ENCODE measurements at regions not wholly inside any gene's neighbourhood (a gene's known extent, or its start where the extent isn't known, plus 50 kb on each side); places are given as distances from the start of the nearest gene placed in this dataset.

DNA sequence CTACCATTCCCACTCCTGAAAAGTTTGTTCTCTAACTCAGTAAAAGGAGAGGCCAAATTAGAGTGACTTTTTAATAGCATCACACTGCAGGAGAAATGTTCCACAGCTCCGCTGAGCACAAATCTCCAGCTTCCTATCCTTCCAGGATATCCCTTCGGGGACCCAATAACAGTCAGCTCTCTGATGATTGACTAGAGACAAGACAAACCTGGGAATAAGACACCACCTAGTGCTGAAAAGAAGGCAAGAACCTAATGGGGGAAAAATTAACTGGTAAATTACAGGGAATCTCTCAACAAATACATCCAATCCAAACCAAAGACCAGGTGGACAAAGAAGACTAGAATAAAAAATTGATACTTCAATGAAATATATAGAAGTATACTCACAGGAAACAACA, 977.1 kb upstream of the SOX11 start:
- Histone ChIP-seq H2AFZ (ENCODE audit: low read depth, low read length, severe bottlenecking) (no peak overlapping the region), H4K20me1 (ENCODE audit: low read depth, low read length) (no peaks in the 10 kb centered on the region), H3K79me2 (ENCODE audit: insufficient read depth, low read length) (no peaks in the 10 kb centered on the region), H3K9ac (ENCODE audit: low read length) (no peak overlapping the region), H3K36me3 (ENCODE audit: low read length) (no peaks in the 10 kb centered on the region), H3K4me3 (ENCODE audit: insufficient read depth, low read length, poor library complexity, severe bottlenecking) (no peak overlapping the region), H3K27me3 (ENCODE audit: low read length) (no peaks in the 10 kb centered on the region), H3K9me2 (replicated peaks; ENCODE audit: insufficient read depth, low read length) (no peaks in the 10 kb centered on the region), H3F3A (ENCODE audit: insufficient read depth) (no peaks in the 10 kb centered on the region), H3K27ac (ENCODE audit: low read depth, low read length) (no peak overlapping the region), H3K9me3 (ENCODE audit: insufficient read depth, low read length) (no peaks in the 10 kb centered on the region), H3K4me2 (ENCODE audit: low read depth, low read length, poor library complexity, severe bottlenecking) (no peak overlapping the region)
- TF ChIP-seq CTCF (IDR thresholded peaks at IDR 0.05; ENCODE audit: insufficient read depth, low read length, poor library complexity, severe bottlenecking) = no peak
- no peak for TF ChIP-seq EZH2phosphoT487 (conservative IDR thresholded peaks at IDR 0.05; ENCODE audit: low read length)

DNA sequence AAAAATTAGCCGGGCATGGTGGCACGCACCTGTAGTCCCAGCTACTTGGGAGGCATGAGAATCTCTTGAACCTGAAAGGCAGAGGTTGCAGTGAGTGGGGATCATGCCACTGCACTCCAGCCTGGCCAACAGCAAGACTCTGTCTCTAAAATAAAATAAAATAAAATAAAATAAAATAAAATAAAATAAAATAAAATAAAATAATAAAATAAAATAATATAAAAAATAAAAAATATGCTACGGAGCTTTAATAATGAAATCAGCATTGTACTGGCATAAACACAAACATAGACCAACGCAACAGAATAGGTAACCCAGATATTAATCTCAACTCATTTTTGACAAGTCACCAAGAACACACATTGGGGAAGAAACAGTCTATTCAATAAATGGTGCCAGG, 973.4 kb upstream of the SOX11 start:
- Histone ChIP-seq H3K79me2 (ENCODE audit: insufficient read depth, low read length) (no peaks in the 10 kb centered on the region), H3K9me3 (ENCODE audit: insufficient read depth, low read length) (no peaks in the 10 kb centered on the region), H3K4me2 (ENCODE audit: low read depth, low read length, poor library complexity, severe bottlenecking) (no peak overlapping the region), H2AFZ (ENCODE audit: low read depth, low read length, severe bottlenecking) (no peak overlapping the region), H3K9ac (ENCODE audit: low read length) (no peak overlapping the region), H3K27ac (ENCODE audit: low read depth, low read length) (no peak overlapping the region), H3F3A (ENCODE audit: insufficient read depth) (no peaks in the 10 kb centered on the region), H3K9me2 (replicated peaks; ENCODE audit: insufficient read depth, low read length) (no peaks in the 10 kb centered on the region), H3K36me3 (ENCODE audit: low read length) (no peaks in the 10 kb centered on the region), H4K20me1 (ENCODE audit: low read depth, low read length) (no peaks in the 10 kb centered on the region), H3K27me3 (ENCODE audit: low read length) (no peaks in the 10 kb centered on the region), H3K4me3 (ENCODE audit: insufficient read depth, low read length, poor library complexity, severe bottlenecking) (no peak overlapping the region)
- no peak for TF ChIP-seq CTCF (IDR thresholded peaks at IDR 0.05; ENCODE audit: insufficient read depth, low read length, poor library complexity, severe bottlenecking)
- no peak for TF ChIP-seq EZH2phosphoT487 (conservative IDR thresholded peaks at IDR 0.05; ENCODE audit: low read length)

DNA sequence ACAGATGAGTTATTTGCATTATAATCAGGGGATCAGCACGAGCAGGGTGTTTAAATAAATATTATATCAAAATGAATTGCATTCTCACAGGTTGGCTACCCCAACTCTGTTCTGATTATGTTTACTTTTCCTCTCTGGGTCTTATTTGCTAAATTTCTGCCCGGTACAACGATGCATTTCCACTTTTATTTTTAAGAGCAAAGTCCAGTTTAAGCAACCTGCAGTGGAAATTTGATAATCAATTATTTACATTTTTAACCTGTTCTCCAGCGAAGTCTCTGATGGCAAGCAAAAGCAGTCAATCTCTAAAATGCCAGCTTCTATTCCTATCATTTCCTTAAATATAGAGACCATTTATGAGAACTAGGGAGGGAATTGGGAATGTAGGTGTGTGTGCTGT, 966.6 kb upstream of the SOX11 start:
- H3K27ac ChIP-seq (ENCODE audit: low read depth, low read length) = no peak overlapping the region
- no peaks in the 10 kb centered on the region for H3K36me3 ChIP-seq (ENCODE audit: low read length)
- TF ChIP-seq EZH2phosphoT487 (conservative IDR thresholded peaks at IDR 0.05; ENCODE audit: low read length) (no peak), CTCF (IDR thresholded peaks at IDR 0.05; ENCODE audit: insufficient read depth, low read length, poor library complexity, severe bottlenecking) (no peak)
- no peak overlapping the region for H3K4me3 ChIP-seq (ENCODE audit: insufficient read depth, low read length, poor library complexity, severe bottlenecking)
- no peaks in the 10 kb centered on the region for H3K9me2 ChIP-seq (replicated peaks; ENCODE audit: insufficient read depth, low read length)
- no peaks in the 10 kb centered on the region for H4K20me1 ChIP-seq (ENCODE audit: low read depth, low read length)
- no peaks in the 10 kb centered on the region for H3F3A ChIP-seq (ENCODE audit: insufficient read depth)
- no peak overlapping the region for H3K4me2 ChIP-seq (ENCODE audit: low read depth, low read length, poor library complexity, severe bottlenecking)
- no peaks in the 10 kb centered on the region for H3K27me3 ChIP-seq (ENCODE audit: low read length)
- no peaks in the 10 kb centered on the region for H3K79me2 ChIP-seq (ENCODE audit: insufficient read depth, low read length)
- H3K9me3 ChIP-seq (ENCODE audit: insufficient read depth, low read length) = no peaks in the 10 kb centered on the region
- H3K9ac ChIP-seq (ENCODE audit: low read length) = no peak overlapping the region
- no peak overlapping the region for H2AFZ ChIP-seq (ENCODE audit: low read depth, low read length, severe bottlenecking)

GRCh38 chr2:4732560-4732959, 959.6 kb upstream of the SOX11 start:
- Histone ChIP-seq H3K9me3 (ENCODE audit: insufficient read depth, low read length) (no peaks in the 10 kb centered on the region), H2AFZ (ENCODE audit: low read depth, low read length, severe bottlenecking) (no peak overlapping the region), H3K4me2 (ENCODE audit: low read depth, low read length, poor library complexity, severe bottlenecking) (no peak overlapping the region), H3K36me3 (ENCODE audit: low read length) (no peaks in the 10 kb centered on the region), H3K27ac (ENCODE audit: low read depth, low read length) (no peak overlapping the region), H3K9me2 (replicated peaks; ENCODE audit: insufficient read depth, low read length) (no peaks in the 10 kb centered on the region), H3K27me3 (ENCODE audit: low read length) (no peaks in the 10 kb centered on the region), H4K20me1 (ENCODE audit: low read depth, low read length) (no peaks in the 10 kb centered on the region), H3K79me2 (ENCODE audit: insufficient read depth, low read length) (no peaks in the 10 kb centered on the region), H3K9ac (ENCODE audit: low read length) (no peak overlapping the region), H3F3A (ENCODE audit: insufficient read depth) (no peaks in the 10 kb centered on the region), H3K4me3 (ENCODE audit: insufficient read depth, low read length, poor library complexity, severe bottlenecking) (no peak overlapping the region)
- TF ChIP-seq EZH2phosphoT487 (conservative IDR thresholded peaks at IDR 0.05; ENCODE audit: low read length) (no peak), CTCF (IDR thresholded peaks at IDR 0.05; ENCODE audit: insufficient read depth, low read length, poor library complexity, severe bottlenecking) (no peak)
